ENCODE measurements at regions not wholly inside any gene's neighbourhood (a gene's known extent, or its start where the extent isn't known, plus 50 kb on each side); places are given as distances from the start of the nearest gene placed in this dataset.

DNA sequence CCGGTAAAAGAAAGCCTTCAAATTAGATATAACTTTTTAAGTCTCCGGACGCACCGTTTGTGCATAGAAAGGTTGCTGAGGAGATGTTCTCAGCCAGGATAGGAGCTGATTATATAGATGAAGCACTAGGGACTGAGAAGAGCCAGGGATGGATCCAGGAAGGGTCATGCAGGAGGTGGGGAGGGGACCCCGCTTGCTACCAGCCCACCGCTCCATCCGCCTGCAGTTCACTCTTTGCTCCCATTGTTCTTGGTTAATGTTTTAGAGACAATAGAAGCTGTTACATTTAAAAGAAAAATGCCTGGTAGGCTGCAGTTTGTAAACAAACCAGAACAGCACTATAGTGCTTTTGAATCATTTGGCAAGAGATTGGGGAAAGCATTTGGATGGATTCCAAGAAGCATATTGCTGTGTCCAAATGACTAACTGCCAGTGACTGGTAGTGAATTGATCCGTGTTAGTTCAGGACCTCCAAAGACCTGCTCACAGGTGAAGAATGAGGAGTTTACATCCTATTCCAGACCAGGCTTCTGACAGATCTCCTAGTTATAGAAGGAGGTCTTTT is 175.9 kb upstream of the TAC1 start:
- Histone ChIP-seq H3K9ac (ENCODE audit: extremely low read depth, insufficient read length, low read length) (no peak overlapping the region), H2BK5ac (ENCODE audit: insufficient read length, low read length) (no peak overlapping the region), H3K14ac (ENCODE audit: insufficient read depth, low read length) (no peak overlapping the region), H4K8ac (replicated peaks; ENCODE audit: insufficient read length, low read depth, low read length) (no peak overlapping the region), H2BK120ac (ENCODE audit: low read depth, low read length, poor library complexity, severe bottlenecking) (no peak overlapping the region), H3K27ac (ENCODE audit: insufficient read length, low read depth, low read length) (no peak overlapping the region), H4K20me1 (ENCODE audit: control insufficient read depth, insufficient read depth, insufficient read length) (no peaks in the 10 kb centered on the region), H3K79me1 (ENCODE audit: insufficient read depth, low read depth, low read length, poor library complexity, severe bottlenecking) (no peaks in the 10 kb centered on the region), H4K91ac (ENCODE audit: insufficient read length, low read depth, low read length) (no peak overlapping the region), H2AFZ (ENCODE audit: low read length) (no peak overlapping the region), H3K18ac (ENCODE audit: insufficient read length, low read depth, low read length) (no peak overlapping the region), H2BK15ac (ENCODE audit: low read depth, low read length) (no peak overlapping the region), H3K56ac (ENCODE audit: insufficient read length, low read depth, low read length) (no peak overlapping the region), H3K4ac (ENCODE audit: low read depth, low read length) (no peak overlapping the region), H3K23me2 (ENCODE audit: insufficient read length, low read depth, low read length, poor library complexity, severe bottlenecking) (no peaks in the 10 kb centered on the region), H4K5ac (ENCODE audit: insufficient read length, low read depth, low read length) (no peak overlapping the region), H2BK12ac (ENCODE audit: insufficient read length, low read depth, low read length) (no peak overlapping the region), H3K23ac (ENCODE audit: insufficient read length, low read depth, low read length) (no peak overlapping the region), H3K27me3 (ENCODE audit: insufficient read depth, low read length) (no peaks in the 10 kb centered on the region), H3K4me1 (ENCODE audit: insufficient read depth, low read length) (peaks cover 3% of the 10 kb centered on the region; the same call in 1 of the 2 replicates), H3K9me3 (ENCODE audit: control insufficient read depth, low read depth, low read length) (no peaks in the 10 kb centered on the region), H2AK5ac (ENCODE audit: insufficient read length, low read length) (no peak overlapping the region), H3T11ph (ENCODE audit: low read length) (no peak overlapping the region), H3K4me2 (ENCODE audit: insufficient read depth, insufficient read length, low read length) (no peak overlapping the region), H2BK20ac (ENCODE audit: low read depth, low read length, poor library complexity, severe bottlenecking) (no peak overlapping the region), H3K79me2 (ENCODE audit: insufficient read depth, low read length) (no peaks in the 10 kb centered on the region)
- peaks cover 0 to 9% of the 10 kb centered on the region in 2 experiments; a peak in 1 of 5 replicates for H3K9me3 Mint-ChIP-seq
- WGBS (ENCODE audit: extremely low coverage, insufficient read length, low lambda C conversion rate), result no CpG with 5 or more reads among the region's 8 CpGs
- TF ChIP-seq, protein P1, sequence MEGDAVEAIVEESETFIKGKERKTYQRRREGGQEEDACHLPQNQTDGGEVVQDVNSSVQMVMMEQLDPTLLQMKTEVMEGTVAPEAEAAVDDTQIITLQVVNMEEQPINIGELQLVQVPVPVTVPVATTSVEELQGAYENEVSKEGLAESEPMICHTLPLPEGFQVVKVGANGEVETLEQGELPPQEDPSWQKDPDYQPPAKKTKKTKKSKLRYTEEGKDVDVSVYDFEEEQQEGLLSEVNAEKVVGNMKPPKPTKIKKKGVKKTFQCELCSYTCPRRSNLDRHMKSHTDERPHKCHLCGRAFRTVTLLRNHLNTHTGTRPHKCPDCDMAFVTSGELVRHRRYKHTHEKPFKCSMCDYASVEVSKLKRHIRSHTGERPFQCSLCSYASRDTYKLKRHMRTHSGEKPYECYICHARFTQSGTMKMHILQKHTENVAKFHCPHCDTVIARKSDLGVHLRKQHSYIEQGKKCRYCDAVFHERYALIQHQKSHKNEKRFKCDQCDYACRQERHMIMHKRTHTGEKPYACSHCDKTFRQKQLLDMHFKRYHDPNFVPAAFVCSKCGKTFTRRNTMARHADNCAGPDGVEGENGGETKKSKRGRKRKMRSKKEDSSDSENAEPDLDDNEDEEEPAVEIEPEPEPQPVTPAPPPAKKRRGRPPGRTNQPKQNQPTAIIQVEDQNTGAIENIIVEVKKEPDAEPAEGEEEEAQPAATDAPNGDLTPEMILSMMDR (conservative IDR thresholded peaks at IDR 0.05), result no peak
- no peak overlapping the region; a peak in 1 of 7 replicates for H3K27ac Mint-ChIP-seq
- DNase-seq, result no peak
- peaks cover 6 to 8% of the 10 kb centered on the region in 2 experiments; a peak in 3 of 4 replicates for H3K4me1 Mint-ChIP-seq
- no peak overlapping the region for H3K4me3 Mint-ChIP-seq
- no peaks in the 10 kb centered on the region; a peak in 2 of 7 replicates for H3K36me3 Mint-ChIP-seq (ENCODE audit: insufficient read depth in 1 of 3, low read depth in 3 of 3)
- H3K27me3 Mint-ChIP-seq (ENCODE audit: low read depth), result peaks cover 2% of the 10 kb centered on the region; the same call in 1 of the 2 replicates
